ENCODE measurements at regions not wholly inside any gene's neighbourhood (a gene's known extent, or its start where the extent isn't known, plus 50 kb on each side); places are given as distances from the start of the nearest gene placed in this dataset.

- no peak for FAIRE-seq
- Histone ChIP-seq H3K27me3 (ENCODE audit: control insufficient read depth in 1 of 2, insufficient read depth in 2 of 2, low read length in 2 of 2) (peaks cover 0 to 11% of the 10 kb centered on the region in 2 experiments; a peak in 1 of 5 replicates), H2AFZ (ENCODE audit: low read length) (no peak overlapping the region), H3K79me2 (ENCODE audit: insufficient read depth, low read length) (no peaks in the 10 kb centered on the region), H3K4me1 (ENCODE audit: insufficient read depth, low read length) (no peaks in the 10 kb centered on the region), H3K4me2 (ENCODE audit: low read depth, low read length) (no peak overlapping the region), H3K36me3 (replicated peaks in 1 of 2; ENCODE audit: control insufficient read depth in 1 of 2, insufficient read depth in 2 of 2, low read length in 2 of 2) (no peaks in the 10 kb centered on the region), H3K27ac (ENCODE audit: extremely low read length, insufficient read depth, low read length) (no peak overlapping the region), H4K20me1 (ENCODE audit: insufficient read depth, low read length) (no peaks in the 10 kb centered on the region), H3K9ac (ENCODE audit: insufficient read depth, low read depth, low read length) (no peak overlapping the region), H3K4me3 (replicated peaks in 1 of 3; ENCODE audit: insufficient read depth in 1 of 3, low read depth in 2 of 3, low read length in 3 of 3) (no peak overlapping the region), H3K9me3 (ENCODE audit: low read length) (no peaks in the 10 kb centered on the region)
- no peak for DNase-seq (ENCODE audit: low spot score)
- ATAC-seq, result no peak
- BruUV-seq (replicated peaks), result no TSS peak
- TF ChIP-seq MAFK (conservative IDR thresholded peaks at IDR 0.05 in 1 of 2, IDR thresholded peaks at IDR 0.05 in 1 of 2; ENCODE audit: low read length in 2 of 2), result no peak
- TF ChIP-seq, protein P1, sequence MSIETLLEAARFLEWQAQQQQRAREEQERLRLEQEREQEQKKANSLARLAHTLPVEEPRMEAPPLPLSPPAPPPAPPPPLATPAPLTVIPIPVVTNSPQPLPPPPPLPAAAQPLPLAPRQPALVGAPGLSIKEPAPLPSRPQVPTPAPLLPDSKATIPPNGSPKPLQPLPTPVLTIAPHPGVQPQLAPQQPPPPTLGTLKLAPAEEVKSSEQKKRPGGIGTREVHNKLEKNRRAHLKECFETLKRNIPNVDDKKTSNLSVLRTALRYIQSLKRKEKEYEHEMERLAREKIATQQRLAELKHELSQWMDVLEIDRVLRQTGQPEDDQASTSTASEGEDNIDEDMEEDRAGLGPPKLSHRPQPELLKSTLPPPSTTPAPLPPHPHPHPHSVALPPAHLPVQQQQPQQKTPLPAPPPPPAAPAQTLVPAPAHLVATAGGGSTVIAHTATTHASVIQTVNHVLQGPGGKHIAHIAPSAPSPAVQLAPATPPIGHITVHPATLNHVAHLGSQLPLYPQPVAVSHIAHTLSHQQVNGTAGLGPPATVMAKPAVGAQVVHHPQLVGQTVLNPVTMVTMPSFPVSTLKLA (IDR thresholded peaks at IDR 0.05), result peak; percentile 98
- no peak for TF ChIP-seq TCF12 (IDR thresholded peaks at IDR 0.05)
- TF ChIP-seq TCF12 (CRISPR knock-in tag; IDR thresholded peaks at IDR 0.05), result no peak
- no peak for TF ChIP-seq STAG1 (CRISPR knock-in tag; IDR thresholded peaks at IDR 0.05)
- in situ Hi-C loops (cut with HindIII; ENCODE audit: extremely low pct_ligation_motif_present, low pct_unique_long_range_greater_than_20kb), result no loop called here
- intact Hi-C loops (cut with micrococcal nuclease; ENCODE audit: unreplicated experiment), result loop anchor here (1.0 kb wide), 1 partner anchor 118 kb away; no protein-coding TSS in a partner anchor
- CTCF ChIA-PET (ENCODE audit: low intra/inter-chr PET ratio, low total read pairs), result no interaction called here
- 31% methylated on average over 2 of the region's 2 CpGs for WGBS (ENCODE audit: low lambda C conversion rate)
- POLR2A ChIA-PET, result no interaction called here
Observed at GRCh38 chr2:177029075-177029474, 183.5 kb upstream of the HNRNPA3 start.

DNA sequence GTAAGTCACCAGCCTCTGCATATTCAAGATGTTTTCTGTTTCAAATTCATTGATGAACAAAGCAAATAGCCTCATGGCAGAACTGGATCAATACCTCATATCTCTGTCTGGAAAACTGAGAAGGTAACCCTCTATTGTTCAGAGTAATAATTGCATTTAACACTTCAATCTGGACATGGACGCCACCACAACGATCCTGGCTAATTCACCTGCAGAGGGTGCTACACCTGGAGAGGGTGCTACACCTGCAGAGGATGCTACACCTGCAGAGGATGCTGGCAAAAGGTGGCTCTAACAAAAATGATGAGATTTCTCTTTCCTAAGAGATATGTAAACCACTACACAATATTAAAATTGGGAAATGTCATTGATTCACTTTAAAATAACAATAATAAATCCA is 183.1 kb upstream of the HNRNPA3 start:
- ATAC-seq, result peak; percentile 32; the same call in 1 of the 3 replicates
- Histone ChIP-seq H3K4me3 (replicated peaks in 1 of 3; ENCODE audit: insufficient read depth in 1 of 3, low read depth in 2 of 3, low read length in 3 of 3) (no peak overlapping the region), H3K9ac (ENCODE audit: insufficient read depth, low read depth, low read length) (no peak overlapping the region), H3K79me2 (ENCODE audit: insufficient read depth, low read length) (no peaks in the 10 kb centered on the region), H3K4me2 (ENCODE audit: low read depth, low read length) (no peak overlapping the region), H3K27me3 (ENCODE audit: control insufficient read depth in 1 of 2, insufficient read depth in 2 of 2, low read length in 2 of 2) (peaks cover 0 to 11% of the 10 kb centered on the region in 2 experiments; a peak in 1 of 5 replicates), H3K36me3 (replicated peaks in 1 of 2; ENCODE audit: control insufficient read depth in 1 of 2, insufficient read depth in 2 of 2, low read length in 2 of 2) (no peaks in the 10 kb centered on the region), H3K4me1 (ENCODE audit: insufficient read depth, low read length) (no peaks in the 10 kb centered on the region), H2AFZ (ENCODE audit: low read length) (no peak overlapping the region), H3K9me3 (ENCODE audit: low read length) (no peaks in the 10 kb centered on the region), H3K27ac (ENCODE audit: extremely low read length, insufficient read depth, low read length) (no peak overlapping the region), H4K20me1 (ENCODE audit: insufficient read depth, low read length) (no peaks in the 10 kb centered on the region)
- CTCF ChIA-PET (ENCODE audit: low intra/inter-chr PET ratio, low total read pairs), result no interaction called here
- in situ Hi-C loops (cut with HindIII; ENCODE audit: extremely low pct_ligation_motif_present, low pct_unique_long_range_greater_than_20kb) (no loop called here), intact Hi-C loops (cut with micrococcal nuclease; ENCODE audit: unreplicated experiment) (loop anchor here (1.0 kb wide), 1 partner anchor 118 kb away; no protein-coding TSS in a partner anchor)
- TF ChIP-seq TRIM24 (CRISPR knock-in tag; IDR thresholded peaks at IDR 0.05), result no peak
- TF ChIP-seq, protein P2, sequence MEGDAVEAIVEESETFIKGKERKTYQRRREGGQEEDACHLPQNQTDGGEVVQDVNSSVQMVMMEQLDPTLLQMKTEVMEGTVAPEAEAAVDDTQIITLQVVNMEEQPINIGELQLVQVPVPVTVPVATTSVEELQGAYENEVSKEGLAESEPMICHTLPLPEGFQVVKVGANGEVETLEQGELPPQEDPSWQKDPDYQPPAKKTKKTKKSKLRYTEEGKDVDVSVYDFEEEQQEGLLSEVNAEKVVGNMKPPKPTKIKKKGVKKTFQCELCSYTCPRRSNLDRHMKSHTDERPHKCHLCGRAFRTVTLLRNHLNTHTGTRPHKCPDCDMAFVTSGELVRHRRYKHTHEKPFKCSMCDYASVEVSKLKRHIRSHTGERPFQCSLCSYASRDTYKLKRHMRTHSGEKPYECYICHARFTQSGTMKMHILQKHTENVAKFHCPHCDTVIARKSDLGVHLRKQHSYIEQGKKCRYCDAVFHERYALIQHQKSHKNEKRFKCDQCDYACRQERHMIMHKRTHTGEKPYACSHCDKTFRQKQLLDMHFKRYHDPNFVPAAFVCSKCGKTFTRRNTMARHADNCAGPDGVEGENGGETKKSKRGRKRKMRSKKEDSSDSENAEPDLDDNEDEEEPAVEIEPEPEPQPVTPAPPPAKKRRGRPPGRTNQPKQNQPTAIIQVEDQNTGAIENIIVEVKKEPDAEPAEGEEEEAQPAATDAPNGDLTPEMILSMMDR (CRISPR knock-in tag; IDR thresholded peaks at IDR 0.05), result peak; percentile 25
- BruUV-seq (replicated peaks), result no TSS peak
- DNase-seq (ENCODE audit: low spot score), result no peak
- WGBS (ENCODE audit: low lambda C conversion rate), result 0% methylated on average over 2 of the region's 2 CpGs
- no peak for FAIRE-seq
- POLR2A ChIA-PET, result no interaction called here

All from HepG2 (cell line).